Neural cell (in vitro differentiated cells): ENCODE measurements at regions not wholly inside any gene's neighbourhood (a gene's known extent, or its start where the extent isn't known, plus 50 kb on each side); places are given as distances from the start of the nearest gene placed in this dataset.

Source experiments
- H2AFZ ChIP-seq: fragments of 200-600, 300-800 bp; sonication (generic), shearing (Covaris generic); 2 replicates; pipeline ENCODE4 v1.6.0; 2014; ENCODE audit warnings: low read depth, mild to moderate bottlenecking, antibody characterized with exemption, low read length, moderate library complexity
- H3F3A ChIP-seq: fragments of 200-600 bp; shearing (Covaris generic); 2 replicates; pipeline ENCODE4 v1.6.1; 2016; ENCODE audit warnings: mild to moderate bottlenecking, moderate library complexity, mixed read lengths, antibody characterized with exemption, low read length; ENCODE audit not compliant: insufficient read depth, poor library complexity, severe bottlenecking
- H3K27ac ChIP-seq: fragments of 200-600, 300-800 bp; sonication (generic), shearing (Covaris generic); 2 replicates; pipeline ENCODE4 v1.5.1; 2014; ENCODE audit warnings: mild to moderate bottlenecking, low read length, moderate library complexity
- H3K27me3 ChIP-seq: fragments of 300-800, 200-600 bp; sonication (generic), shearing (Covaris generic); 2 replicates; pipeline ENCODE4 v1.6.0; 2014; ENCODE audit warnings: mild to moderate bottlenecking, low read depth, low read length, moderate library complexity; ENCODE audit not compliant: insufficient read depth
- H3K36me3 ChIP-seq: fragments of 300-800, 200-600 bp; sonication (generic), shearing (Covaris generic); 2 replicates; pipeline ENCODE4 v1.5.1; 2014; ENCODE audit warnings: mild to moderate bottlenecking, antibody characterized with exemption, low read length, moderate library complexity; ENCODE audit not compliant: insufficient read depth
- H3K4me2 ChIP-seq: fragments of 300-800, 200-600 bp; sonication (generic), shearing (Covaris generic); 2 replicates; pipeline ENCODE4 v1.6.0; 2014; ENCODE audit warnings: mild to moderate bottlenecking, low read length
- H3K4me3 ChIP-seq: fragments of 300-800, 200-600 bp; sonication (generic), shearing (Covaris generic); 2 replicates; pipeline ENCODE4 v1.5.1; 2014; ENCODE audit warnings: mild to moderate bottlenecking, low read length, moderate library complexity
- H3K79me2 ChIP-seq: fragments of 200-600 bp; shearing (Covaris generic); replicated peaks from 2 replicates; pipeline ENCODE4 v1.6.0; 2014; ENCODE audit warnings: mild to moderate bottlenecking, low read length, moderate library complexity; ENCODE audit not compliant: insufficient read depth
- H3K9ac ChIP-seq: fragments of 300-800, 200-600 bp; sonication (generic), shearing (Covaris generic); 2 replicates; pipeline ENCODE4 v1.6.1; 2016; ENCODE audit warnings: mild to moderate bottlenecking, low read length, mixed read lengths
- H3K9me2 ChIP-seq: fragments of 200-600 bp; shearing (Covaris generic); 2 replicates; pipeline ENCODE4 v1.6.1; 2016; ENCODE audit warnings: mild to moderate bottlenecking, low read length, mixed read lengths; ENCODE audit not compliant: insufficient read depth
- H3K9me3 ChIP-seq: fragments of 200-600, 300-800 bp; sonication (generic), shearing (Covaris generic); 2 replicates; pipeline ENCODE4 v1.6.1; 2016; ENCODE audit warnings: mild to moderate bottlenecking, mixed run types, low read length, moderate library complexity, mixed read lengths
- H4K20me1 ChIP-seq: fragments of 200-600 bp; shearing (Covaris generic); 2 replicates; pipeline ENCODE4 v1.6.1; 2016; ENCODE audit warnings: mild to moderate bottlenecking, mixed run types; ENCODE audit not compliant: insufficient read depth
- EP300 ChIP-seq: fragments of 450-650 bp; conservative IDR thresholded peaks from 2 replicates; pipeline ENCODE4 v1.6.1; 2014; ENCODE audit warnings: antibody characterized with exemption, mild to moderate bottlenecking, moderate library complexity; ENCODE audit not compliant: poor library complexity, severe bottlenecking
- EZH2 ChIP-seq: fragments of 200-600, 300-800 bp; shearing (Covaris generic), sonication (generic); IDR thresholded peaks from 2 replicates; pipeline ENCODE4 v1.6.1; 2014; ENCODE audit warnings: antibody characterized with exemption, low read length, borderline replicate concordance, mild to moderate bottlenecking; ENCODE audit not compliant: insufficient read depth, poor library complexity, severe bottlenecking
- MXI1 ChIP-seq: fragments of 450-650 bp; conservative IDR thresholded peaks from 2 replicates; pipeline ENCODE4 v1.6.1; 2014; ENCODE audit warnings: antibody characterized with exemption, mild to moderate bottlenecking; ENCODE audit not compliant: poor library complexity, severe bottlenecking
- POLR2AphosphoS5 ChIP-seq: IDR thresholded peaks from 2 replicates; pipeline ENCODE4 v1.6.1; 2012
- RAD21 ChIP-seq: fragments of 450-650 bp; conservative IDR thresholded peaks from 2 replicates; pipeline ENCODE4 v1.6.1; 2014; ENCODE audit warnings: antibody characterized with exemption, mild to moderate bottlenecking, moderate library complexity
- SMC3 ChIP-seq: fragments of 450-650 bp; conservative IDR thresholded peaks from 2 replicates; pipeline ENCODE4 v1.6.1; 2014; ENCODE audit warnings: antibody characterized with exemption, mild to moderate bottlenecking, moderate library complexity; ENCODE audit not compliant: poor library complexity
- TAF1 ChIP-seq: IDR thresholded peaks from 2 replicates; pipeline ENCODE4 v1.6.1; 2012; ENCODE audit warnings: low read depth
- TF ChIP-seq, protein P1 (sequence below): fragments of 450-650 bp; IDR thresholded peaks from 2 replicates; pipeline ENCODE4 v1.5.1; 2014; ENCODE audit warnings: antibody characterized with exemption, mild to moderate bottlenecking, moderate library complexity; ENCODE audit not compliant: poor library complexity, severe bottlenecking
- TF ChIP-seq, protein P2 (sequence below): IDR thresholded peaks from 2 replicates; pipeline ENCODE4 v1.6.1; 2012; ENCODE audit warnings: borderline replicate concordance

DNA sequence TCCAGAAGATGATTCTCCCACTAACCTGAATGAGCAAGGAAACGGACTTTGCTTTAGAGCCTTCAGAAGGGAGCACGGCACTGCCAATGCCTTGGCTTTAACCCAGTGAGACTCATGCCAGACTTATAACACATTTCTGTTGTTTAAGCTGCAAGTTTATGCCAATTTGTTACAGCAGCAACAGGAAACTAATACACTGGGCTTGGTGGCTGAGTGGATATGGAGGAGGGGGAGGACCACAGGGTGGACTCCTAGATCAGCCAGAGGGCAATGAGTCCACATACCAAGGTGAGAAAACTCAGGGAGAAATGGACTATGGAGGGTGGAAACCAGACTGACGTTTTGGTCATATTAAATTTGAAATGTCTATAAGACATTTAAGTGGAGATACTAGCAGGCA, 156.2 kb upstream of the KCNJ6 start:
- no peaks in the 10 kb centered on the region for H3K9me3 ChIP-seq
- H3K9ac ChIP-seq, result no peak overlapping the region
- TF ChIP-seq POLR2AphosphoS5 (no peak), EZH2 (no peak), SMC3 (no peak), EP300 (no peak), RAD21 (no peak)
- TF ChIP-seq, protein P1, sequence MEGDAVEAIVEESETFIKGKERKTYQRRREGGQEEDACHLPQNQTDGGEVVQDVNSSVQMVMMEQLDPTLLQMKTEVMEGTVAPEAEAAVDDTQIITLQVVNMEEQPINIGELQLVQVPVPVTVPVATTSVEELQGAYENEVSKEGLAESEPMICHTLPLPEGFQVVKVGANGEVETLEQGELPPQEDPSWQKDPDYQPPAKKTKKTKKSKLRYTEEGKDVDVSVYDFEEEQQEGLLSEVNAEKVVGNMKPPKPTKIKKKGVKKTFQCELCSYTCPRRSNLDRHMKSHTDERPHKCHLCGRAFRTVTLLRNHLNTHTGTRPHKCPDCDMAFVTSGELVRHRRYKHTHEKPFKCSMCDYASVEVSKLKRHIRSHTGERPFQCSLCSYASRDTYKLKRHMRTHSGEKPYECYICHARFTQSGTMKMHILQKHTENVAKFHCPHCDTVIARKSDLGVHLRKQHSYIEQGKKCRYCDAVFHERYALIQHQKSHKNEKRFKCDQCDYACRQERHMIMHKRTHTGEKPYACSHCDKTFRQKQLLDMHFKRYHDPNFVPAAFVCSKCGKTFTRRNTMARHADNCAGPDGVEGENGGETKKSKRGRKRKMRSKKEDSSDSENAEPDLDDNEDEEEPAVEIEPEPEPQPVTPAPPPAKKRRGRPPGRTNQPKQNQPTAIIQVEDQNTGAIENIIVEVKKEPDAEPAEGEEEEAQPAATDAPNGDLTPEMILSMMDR, result no peak
- no peaks in the 10 kb centered on the region for H3K79me2 ChIP-seq
- no peak overlapping the region for H3K4me2 ChIP-seq
- H4K20me1 ChIP-seq, result no peaks in the 10 kb centered on the region
- H3K27me3 ChIP-seq, result no peaks in the 10 kb centered on the region
- H3K27ac ChIP-seq, result no peak overlapping the region
- H2AFZ ChIP-seq, result no peak overlapping the region
- H3K36me3 ChIP-seq, result no peaks in the 10 kb centered on the region
- H3K9me2 ChIP-seq, result no peaks in the 10 kb centered on the region
- H3K4me3 ChIP-seq, result no peak overlapping the region
- H3F3A ChIP-seq, result no peaks in the 10 kb centered on the region

DNA sequence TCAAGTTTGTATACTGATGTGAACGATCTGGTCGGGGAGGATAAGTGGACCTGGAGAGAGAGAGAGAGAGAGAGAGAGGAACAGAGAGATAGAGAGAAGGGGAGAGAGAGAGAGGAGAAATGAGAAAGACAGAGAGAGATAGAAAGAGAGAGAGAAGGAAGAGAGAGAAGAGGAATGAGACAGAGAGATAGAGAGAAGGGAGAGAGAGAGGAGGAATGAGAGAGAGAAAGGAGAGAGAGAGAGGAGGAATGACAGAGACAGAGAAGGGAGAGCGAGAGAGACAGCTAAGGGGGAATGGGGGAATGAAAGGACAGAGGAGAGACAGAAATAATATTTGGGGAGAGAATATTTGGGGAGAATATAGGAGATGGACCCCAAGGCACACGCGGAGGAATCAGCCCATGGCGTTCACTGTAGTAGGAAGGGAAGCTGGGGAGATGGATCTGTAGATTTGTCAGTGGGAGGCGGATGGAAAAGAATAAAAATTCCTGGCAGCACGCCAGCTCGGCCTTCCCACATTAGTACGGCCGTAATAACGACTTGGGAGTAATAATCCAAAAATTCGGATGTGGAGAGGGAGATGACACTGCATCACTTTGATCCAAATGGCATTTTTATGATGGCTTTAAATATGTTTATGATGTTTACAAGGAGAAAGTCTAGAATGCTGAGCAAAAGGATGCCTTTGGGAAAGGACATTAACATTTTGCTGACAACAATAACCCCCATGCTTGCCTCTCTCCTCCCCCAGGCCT, 159.8 kb upstream of the KCNJ6 start:
- Histone ChIP-seq H4K20me1 (no peaks in the 10 kb centered on the region), H3K27me3 (no peaks in the 10 kb centered on the region), H3K9me2 (no peaks in the 10 kb centered on the region), H3K79me2 (no peaks in the 10 kb centered on the region), H3K9me3 (no peaks in the 10 kb centered on the region), H3K9ac (no peak overlapping the region), H3K4me2 (no peak overlapping the region), H3K4me3 (no peak overlapping the region), H3K36me3 (no peaks in the 10 kb centered on the region), H3K27ac (no peak overlapping the region), H2AFZ (no peak overlapping the region), H3F3A (peaks cover 3% of the 10 kb centered on the region)
- TF ChIP-seq EP300, result no peak
- no peak for TF ChIP-seq POLR2AphosphoS5
- TF ChIP-seq, protein P1, result no peak
- TF ChIP-seq EZH2, result no peak
- TF ChIP-seq MXI1, result no peak
- no peak for TF ChIP-seq TAF1
- TF ChIP-seq SMC3, result no peak
- TF ChIP-seq, protein P2, sequence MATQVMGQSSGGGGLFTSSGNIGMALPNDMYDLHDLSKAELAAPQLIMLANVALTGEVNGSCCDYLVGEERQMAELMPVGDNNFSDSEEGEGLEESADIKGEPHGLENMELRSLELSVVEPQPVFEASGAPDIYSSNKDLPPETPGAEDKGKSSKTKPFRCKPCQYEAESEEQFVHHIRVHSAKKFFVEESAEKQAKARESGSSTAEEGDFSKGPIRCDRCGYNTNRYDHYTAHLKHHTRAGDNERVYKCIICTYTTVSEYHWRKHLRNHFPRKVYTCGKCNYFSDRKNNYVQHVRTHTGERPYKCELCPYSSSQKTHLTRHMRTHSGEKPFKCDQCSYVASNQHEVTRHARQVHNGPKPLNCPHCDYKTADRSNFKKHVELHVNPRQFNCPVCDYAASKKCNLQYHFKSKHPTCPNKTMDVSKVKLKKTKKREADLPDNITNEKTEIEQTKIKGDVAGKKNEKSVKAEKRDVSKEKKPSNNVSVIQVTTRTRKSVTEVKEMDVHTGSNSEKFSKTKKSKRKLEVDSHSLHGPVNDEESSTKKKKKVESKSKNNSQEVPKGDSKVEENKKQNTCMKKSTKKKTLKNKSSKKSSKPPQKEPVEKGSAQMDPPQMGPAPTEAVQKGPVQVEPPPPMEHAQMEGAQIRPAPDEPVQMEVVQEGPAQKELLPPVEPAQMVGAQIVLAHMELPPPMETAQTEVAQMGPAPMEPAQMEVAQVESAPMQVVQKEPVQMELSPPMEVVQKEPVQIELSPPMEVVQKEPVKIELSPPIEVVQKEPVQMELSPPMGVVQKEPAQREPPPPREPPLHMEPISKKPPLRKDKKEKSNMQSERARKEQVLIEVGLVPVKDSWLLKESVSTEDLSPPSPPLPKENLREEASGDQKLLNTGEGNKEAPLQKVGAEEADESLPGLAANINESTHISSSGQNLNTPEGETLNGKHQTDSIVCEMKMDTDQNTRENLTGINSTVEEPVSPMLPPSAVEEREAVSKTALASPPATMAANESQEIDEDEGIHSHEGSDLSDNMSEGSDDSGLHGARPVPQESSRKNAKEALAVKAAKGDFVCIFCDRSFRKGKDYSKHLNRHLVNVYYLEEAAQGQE, result no peak
- TF ChIP-seq RAD21, result no peak
